HG03342 (cell line): ENCODE measurements at regions not wholly inside any gene's neighbourhood (a gene's known extent, or its start where the extent isn't known, plus 50 kb on each side); places are given as distances from the start of the nearest gene placed in this dataset.
A peak's percentile ranks its signal among the peaks of the same experiment; 100 is the strongest.
"Not testable (repeated sequence)": the region's sequence is repeated elsewhere in the genome, so short reads cannot be mapped to it uniquely, and the experiment has no call there.

ENCODE experiments used
- ATAC-seq: cut with Tn5 transposase; IDR thresholded peaks from one replicate; pipeline ENCODE4 v1.9.1; 2021; ENCODE audit warnings: mild to moderate bottlenecking, moderate library complexity; ENCODE audit not compliant: unreplicated experiment

GRCh38 chr12:75742048-75742447 lies 230.6 kb upstream of the KRR1 start:
- no peak for ATAC-seq

GRCh38 chr12:75739912-75740311 lies 228.5 kb upstream of the KRR1 start:
- ATAC-seq = no peak

- not testable (repeated sequence) for ATAC-seq
These were observed 227.7 kb upstream of the KRR1 start for GRCh38 chr12:75739098-75739497.

GRCh38 chr12:75738486-75738885 lies 227.1 kb upstream of the KRR1 start:
- peak; percentile 93 for ATAC-seq

GRCh38 chr12:75735853-75736252 lies 224.4 kb upstream of the KRR1 start:
- no peak for ATAC-seq

GRCh38 chr12:75728826-75729225 lies 217.4 kb upstream of the KRR1 start:
- ATAC-seq = no peak

GRCh38 chr12:75727577-75727976 lies 216.2 kb upstream of the KRR1 start:
- no peak for ATAC-seq

GRCh38 chr12:75725521-75726111 lies 214.2 kb upstream of the KRR1 start:
- ATAC-seq = no peak

GRCh38 chr12:75724928-75725312 lies 213.5 kb upstream of the KRR1 start:
- no peak for ATAC-seq

- no peak for ATAC-seq
These were observed 213.0 kb upstream of the KRR1 start for GRCh38 chr12:75724307-75724927.

- peak; percentile 89 for ATAC-seq
These were observed 211.3 kb upstream of the KRR1 start for GRCh38 chr12:75722714-75723200.

GRCh38 chr12:75721796-75722195 lies 210.4 kb upstream of the KRR1 start:
- no peak for ATAC-seq

GRCh38 chr12:75720812-75721641 lies 209.6 kb upstream of the KRR1 start:
- ATAC-seq = no peak

- no peak for ATAC-seq
These were observed 206.5 kb upstream of the KRR1 start for GRCh38 chr12:75717902-75718301.

GRCh38 chr12:75716291-75717025 lies 205.0 kb upstream of the KRR1 start:
- no peak for ATAC-seq

- no peak for ATAC-seq
These were observed 204.3 kb upstream of the KRR1 start for GRCh38 chr12:75715682-75716081.

- no peak for ATAC-seq
These were observed 203.9 kb upstream of the KRR1 start for GRCh38 chr12:75715323-75715644.

- ATAC-seq = no peak
These were observed 203.3 kb upstream of the KRR1 start for GRCh38 chr12:75714462-75715322.

- no peak for ATAC-seq
These were observed 202.0 kb upstream of the KRR1 start for GRCh38 chr12:75713434-75713833.

GRCh38 chr12:75712223-75712622 lies 200.8 kb upstream of the KRR1 start:
- ATAC-seq = no peak
